Activated naive CD4-positive, alpha-beta T cell treated with anti-CD3 and anti-CD28 coated beads for 36 hours (primary cell): ENCODE measurements at regions not wholly inside any gene's neighbourhood (a gene's known extent, or its start where the extent isn't known, plus 50 kb on each side); places are given as distances from the start of the nearest gene placed in this dataset.

Source experiments
- CTCF ChIA-PET: fragments of 350-600 bp; sonication (Branson Sonifier 250); formaldehyde crosslinking; loops from one replicate; lab custom pipeline; 2021; ENCODE audit warnings: antibody characterized with exemption; lab: Charles Lee
- DNase-seq: peaks from one replicate; pipeline ENCODE4 v3.0.0-alpha.2; 2020
- H3K27ac Mint-ChIP-seq: one replicate; pipeline ENCODE4 v1.8.0; 2021; ENCODE audit warnings: mild to moderate bottlenecking, mixed read lengths
- H3K27me3 Mint-ChIP-seq: one replicate; pipeline ENCODE4 v1.8.0; 2021; ENCODE audit warnings: low read depth, mixed read lengths
- H3K36me3 Mint-ChIP-seq: one replicate; pipeline ENCODE4 v1.8.0; 2021; ENCODE audit warnings: low read depth, mixed read lengths
- H3K4me1 Mint-ChIP-seq: one replicate; pipeline ENCODE4 v1.8.0; 2021; ENCODE audit warnings: low read depth, mixed read lengths
- H3K4me3 Mint-ChIP-seq: one replicate; pipeline ENCODE4 v1.8.0; 2021; ENCODE audit warnings: mild to moderate bottlenecking, moderate library complexity, mixed read lengths
- H3K9me3 Mint-ChIP-seq: one replicate; pipeline ENCODE4 v1.8.0; 2021; ENCODE audit warnings: mixed read lengths
- intact Hi-C: fragments of 100-400 bp; cut with micrococcal nuclease; formaldehyde crosslinking; loops from one replicate; pipeline ENCODE4 v1.15.1; 2023

DNA sequence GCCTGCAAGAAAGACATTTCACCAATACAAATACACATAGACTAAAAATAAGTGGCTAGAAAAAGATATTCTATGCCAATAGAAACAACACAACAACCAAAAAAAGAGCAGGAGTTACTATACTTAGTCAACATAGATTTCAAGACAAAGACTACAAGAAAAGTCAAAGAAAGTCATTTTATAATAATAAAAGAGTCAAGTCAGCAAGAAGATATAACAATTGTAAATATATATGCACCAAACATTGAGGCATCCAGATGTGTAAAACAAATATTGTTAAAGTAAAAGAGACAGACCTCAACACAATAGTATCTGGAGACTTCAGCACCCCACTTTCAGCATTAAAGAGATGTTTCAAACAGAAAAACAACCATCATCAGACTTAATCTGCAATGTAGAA, 104.6 kb downstream of the AMY1C start:
- no peak overlapping the region for H3K4me3 Mint-ChIP-seq
- H3K9me3 Mint-ChIP-seq, result peaks cover 15% of the 10 kb centered on the region
- CTCF ChIA-PET, result no interaction called here
- no peaks in the 10 kb centered on the region for H3K27me3 Mint-ChIP-seq
- no peak overlapping the region for H3K27ac Mint-ChIP-seq
- intact Hi-C loops, result no loop called here
- no peak for DNase-seq
- no peaks in the 10 kb centered on the region for H3K4me1 Mint-ChIP-seq
- no peaks in the 10 kb centered on the region for H3K36me3 Mint-ChIP-seq

GRCh38 chr1:103859721-103860120, 110.0 kb downstream of the AMY1C start:
- no peaks in the 10 kb centered on the region for H3K27me3 Mint-ChIP-seq
- H3K27ac Mint-ChIP-seq, result no peak overlapping the region
- H3K36me3 Mint-ChIP-seq, result no peaks in the 10 kb centered on the region
- no peak for DNase-seq
- CTCF ChIA-PET, result no interaction called here
- intact Hi-C loops, result no loop called here
- H3K4me1 Mint-ChIP-seq, result no peaks in the 10 kb centered on the region
- H3K9me3 Mint-ChIP-seq, result peaks cover 19% of the 10 kb centered on the region
- H3K4me3 Mint-ChIP-seq, result no peak overlapping the region

DNA sequence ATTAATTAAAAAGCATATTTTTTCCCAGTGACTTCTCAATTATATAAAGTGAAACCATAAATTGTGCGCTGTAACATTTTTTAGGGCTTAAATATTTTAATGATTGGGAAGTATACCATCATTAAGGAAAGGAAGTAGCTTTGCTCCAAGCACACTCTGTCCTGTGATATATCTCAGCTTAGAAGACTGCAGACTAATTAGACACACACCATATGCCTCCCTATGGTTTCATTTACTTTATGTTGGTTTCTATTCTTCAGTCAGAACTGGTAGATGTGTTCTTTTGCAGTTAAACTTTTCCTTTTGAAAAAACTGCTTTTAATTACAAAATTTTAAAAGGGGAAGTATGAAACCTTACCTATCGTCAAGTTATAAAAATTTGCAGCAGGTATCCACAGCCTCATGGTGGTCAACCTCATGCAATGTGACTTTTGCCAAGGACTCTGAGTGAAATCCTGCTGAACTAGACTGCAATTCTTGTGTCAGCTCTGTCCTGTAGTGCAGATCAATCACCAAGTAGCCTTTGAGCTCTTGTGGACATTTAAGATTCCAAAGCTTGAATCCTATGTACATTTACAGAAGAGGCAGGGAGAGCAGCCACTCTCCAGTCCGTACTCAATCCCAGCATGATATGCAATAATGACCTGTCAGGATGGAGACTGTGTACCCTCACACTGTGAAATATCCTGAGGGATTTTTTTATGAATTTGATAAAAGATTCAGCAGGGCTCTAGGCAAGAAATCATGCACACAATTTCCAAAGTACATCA, 149.1 kb downstream of the AMY1C start:
- CTCF ChIA-PET, result no interaction called here
- H3K36me3 Mint-ChIP-seq, result no peaks in the 10 kb centered on the region
- H3K27ac Mint-ChIP-seq, result no peak overlapping the region
- intact Hi-C loops, result no loop called here
- no peaks in the 10 kb centered on the region for H3K27me3 Mint-ChIP-seq
- DNase-seq, result no peak
- H3K4me1 Mint-ChIP-seq, result no peaks in the 10 kb centered on the region
- no peak overlapping the region for H3K4me3 Mint-ChIP-seq
- peaks cover 9% of the 10 kb centered on the region for H3K9me3 Mint-ChIP-seq

DNA sequence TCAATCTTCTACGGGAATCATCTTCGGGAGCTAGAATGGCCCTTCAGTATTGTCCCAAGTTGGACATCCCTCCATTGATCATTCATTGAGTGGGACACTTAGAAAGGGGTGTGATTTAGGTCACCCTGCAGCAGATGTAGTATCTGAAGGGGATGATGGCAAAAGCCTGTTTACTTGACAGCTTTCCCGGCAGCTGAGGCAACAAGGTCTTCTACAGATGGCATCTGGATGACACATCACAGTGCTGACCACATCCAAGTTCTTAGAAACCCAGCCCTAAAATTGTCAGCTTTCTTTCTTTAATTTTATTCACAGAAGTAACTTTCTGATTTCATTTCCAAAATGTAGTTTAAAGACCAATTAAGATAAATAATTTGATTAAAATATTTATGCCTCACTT, 150.3 kb downstream of the AMY1C start:
- H3K4me1 Mint-ChIP-seq, result no peaks in the 10 kb centered on the region
- CTCF ChIA-PET, result no interaction called here

DNA sequence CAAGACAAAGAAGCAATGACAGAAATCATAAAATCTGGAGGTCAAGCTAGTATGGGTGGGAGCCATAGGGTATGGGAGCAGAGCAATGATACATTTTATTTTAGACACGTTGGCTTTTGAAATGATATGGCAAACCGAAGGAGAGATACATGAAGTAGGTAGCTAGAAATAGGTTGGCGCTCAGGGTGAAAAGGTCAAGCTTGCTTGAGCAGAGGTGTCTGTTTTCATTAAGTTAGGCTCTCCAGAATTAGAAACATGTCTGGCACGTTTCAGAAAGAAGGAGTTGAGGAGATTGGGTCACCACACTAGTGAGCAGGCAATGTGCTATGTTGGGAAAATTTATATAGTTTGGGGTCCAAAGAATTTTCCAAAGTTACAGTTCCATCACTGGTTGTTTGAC, 151.4 kb downstream of the AMY1C start:
- Mint-ChIP-seq H3K27ac (no peak overlapping the region), H3K9me3 (peaks cover 11% of the 10 kb centered on the region), H3K4me1 (no peaks in the 10 kb centered on the region), H3K27me3 (no peaks in the 10 kb centered on the region), H3K4me3 (no peak overlapping the region), H3K36me3 (no peaks in the 10 kb centered on the region)
- DNase-seq, result no peak
- CTCF ChIA-PET, result no interaction called here
- intact Hi-C loops, result no loop called here

More for the DNA sequence above, 150.3 kb downstream of the AMY1C start:
- intact Hi-C loops, result no loop called here
- DNase-seq, result no peak
- Mint-ChIP-seq H3K4me3 (no peak overlapping the region), H3K27me3 (no peaks in the 10 kb centered on the region), H3K27ac (no peak overlapping the region), H3K36me3 (no peaks in the 10 kb centered on the region), H3K9me3 (peaks cover 11% of the 10 kb centered on the region)

GRCh38 chr1:103905363-103905762, 155.7 kb downstream of the AMY1C start:
- CTCF ChIA-PET, result no interaction called here
- Mint-ChIP-seq H3K4me1 (no peaks in the 10 kb centered on the region), H3K36me3 (no peaks in the 10 kb centered on the region), H3K4me3 (no peak overlapping the region), H3K9me3 (peaks cover 14% of the 10 kb centered on the region), H3K27me3 (no peaks in the 10 kb centered on the region), H3K27ac (no peak overlapping the region)
- intact Hi-C loops, result no loop called here
- DNase-seq, result no peak

GRCh38 chr1:103911450-103911849, 161.8 kb downstream of the AMY1C start:
- DNase-seq, result no peak
- intact Hi-C loops, result no loop called here
- Mint-ChIP-seq H3K4me1 (no peaks in the 10 kb centered on the region), H3K36me3 (no peaks in the 10 kb centered on the region), H3K4me3 (no peak overlapping the region), H3K27ac (no peak overlapping the region), H3K9me3 (peaks cover 8% of the 10 kb centered on the region), H3K27me3 (no peaks in the 10 kb centered on the region)
- CTCF ChIA-PET, result no interaction called here

DNA sequence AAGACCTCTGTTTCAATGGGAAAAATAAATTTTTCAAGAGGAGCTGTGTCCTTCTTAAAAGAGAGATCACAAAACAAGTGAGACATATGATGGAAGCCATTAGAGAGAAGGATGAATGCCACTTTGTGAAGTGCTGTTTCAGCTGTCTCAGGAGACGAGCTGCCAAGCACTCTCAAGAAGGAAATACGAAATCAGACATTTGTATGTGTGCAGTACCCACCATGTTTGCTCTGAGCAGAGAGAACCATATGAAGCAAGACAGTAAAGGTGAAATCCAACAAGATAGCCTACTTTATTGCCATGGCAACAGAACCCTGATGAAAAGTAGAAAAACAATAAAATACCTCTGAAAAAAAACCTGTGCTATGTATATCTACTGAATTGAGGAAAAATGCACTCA, 168.1 kb downstream of the AMY1C start:
- Mint-ChIP-seq H3K9me3 (peaks cover 8% of the 10 kb centered on the region), H3K36me3 (no peaks in the 10 kb centered on the region), H3K4me1 (no peaks in the 10 kb centered on the region), H3K4me3 (no peak overlapping the region), H3K27ac (no peak overlapping the region), H3K27me3 (no peaks in the 10 kb centered on the region)
- CTCF ChIA-PET, result no interaction called here
- intact Hi-C loops, result no loop called here
- no peak for DNase-seq

- Mint-ChIP-seq H3K27me3 (no peaks in the 10 kb centered on the region), H3K27ac (no peak overlapping the region), H3K9me3 (peaks cover 8% of the 10 kb centered on the region), H3K4me3 (no peak overlapping the region), H3K36me3 (no peaks in the 10 kb centered on the region), H3K4me1 (no peaks in the 10 kb centered on the region)
- DNase-seq, result no peak
- intact Hi-C loops, result no loop called here
- CTCF ChIA-PET, result no interaction called here
Observed at GRCh38 chr1:103931891-103932290, 182.2 kb downstream of the AMY1C start.

- intact Hi-C loops, result no loop called here
- Mint-ChIP-seq H3K27ac (no peak overlapping the region), H3K27me3 (no peaks in the 10 kb centered on the region), H3K4me3 (no peak overlapping the region), H3K4me1 (no peaks in the 10 kb centered on the region), H3K36me3 (no peaks in the 10 kb centered on the region), H3K9me3 (no peaks in the 10 kb centered on the region)
- no peak for DNase-seq
- CTCF ChIA-PET, result no interaction called here
Observed at GRCh38 chr1:103937763-103938357, 188.2 kb downstream of the AMY1C start.

GRCh38 chr1:103941086-103941485, 191.4 kb downstream of the AMY1C start:
- CTCF ChIA-PET, result no interaction called here
- Mint-ChIP-seq H3K27me3 (no peaks in the 10 kb centered on the region), H3K36me3 (no peaks in the 10 kb centered on the region), H3K4me1 (no peaks in the 10 kb centered on the region), H3K4me3 (no peak overlapping the region), H3K9me3 (no peaks in the 10 kb centered on the region), H3K27ac (no peak overlapping the region)
- no peak for DNase-seq
- intact Hi-C loops, result no loop called here

DNA sequence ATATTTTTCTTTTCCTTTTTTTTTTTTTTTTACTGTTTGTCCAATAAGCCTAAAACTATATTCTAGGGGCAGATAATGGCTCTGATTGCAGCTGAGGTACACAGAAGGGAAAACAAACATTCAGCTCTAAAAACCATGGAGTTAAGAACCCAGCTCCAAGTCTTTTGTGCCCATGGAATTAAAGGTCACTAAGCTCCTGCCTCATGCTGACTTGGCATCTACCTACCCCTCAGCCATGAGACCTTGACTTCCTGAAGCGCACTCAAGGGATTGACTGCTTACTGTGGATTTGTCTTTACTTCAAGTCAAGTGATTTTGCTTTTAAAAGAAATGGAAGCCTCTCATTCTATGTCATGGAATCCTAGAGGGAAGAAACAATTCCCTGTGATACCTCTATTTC, 192.3 kb downstream of the AMY1C start:
- H3K27ac Mint-ChIP-seq, result no peak overlapping the region
- CTCF ChIA-PET, result no interaction called here
- no peaks in the 10 kb centered on the region for H3K36me3 Mint-ChIP-seq
- no peak for DNase-seq
- intact Hi-C loops, result no loop called here
- H3K27me3 Mint-ChIP-seq, result no peaks in the 10 kb centered on the region
- H3K9me3 Mint-ChIP-seq, result no peaks in the 10 kb centered on the region
- no peaks in the 10 kb centered on the region for H3K4me1 Mint-ChIP-seq
- H3K4me3 Mint-ChIP-seq, result no peak overlapping the region

DNA sequence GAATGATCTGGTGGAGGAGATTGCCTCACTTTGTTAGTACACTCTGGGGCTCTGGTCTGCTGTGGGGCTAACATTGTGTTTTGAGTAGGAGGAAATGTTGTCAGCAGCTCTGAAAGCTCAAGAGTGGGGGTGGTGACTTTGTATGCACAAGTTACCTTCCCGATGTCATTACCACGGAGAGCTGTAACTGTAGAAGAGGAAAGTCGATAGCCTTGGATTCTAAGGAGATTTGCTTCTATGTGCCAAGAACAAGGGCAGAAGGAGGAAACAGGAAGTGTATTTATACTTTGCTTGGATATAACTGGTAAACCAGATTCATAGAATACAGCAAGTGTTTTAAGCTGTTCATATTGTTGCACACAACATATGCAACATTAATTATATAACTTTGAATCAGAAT, 196.1 kb downstream of the AMY1C start:
- no peak for DNase-seq
- Mint-ChIP-seq H3K4me3 (no peak overlapping the region), H3K4me1 (no peaks in the 10 kb centered on the region), H3K27me3 (no peaks in the 10 kb centered on the region), H3K36me3 (no peaks in the 10 kb centered on the region), H3K9me3 (peaks cover 3% of the 10 kb centered on the region), H3K27ac (no peak overlapping the region)
- intact Hi-C loops, result no loop called here
- CTCF ChIA-PET, result no interaction called here
